HG03135 (cell line): ENCODE measurements at regions not wholly inside any gene's neighbourhood (a gene's known extent, or its start where the extent isn't known, plus 50 kb on each side); places are given as distances from the start of the nearest gene placed in this dataset.

ENCODE experiments used
- ATAC-seq: cut with Tn5 transposase; IDR thresholded peaks from one replicate; pipeline ENCODE4 v1.9.1; 2021; ENCODE audit warnings: mild to moderate bottlenecking, moderate library complexity; ENCODE audit not compliant: unreplicated experiment

- ATAC-seq, result no peak
Measured at GRCh38 chr13:65901723-65902122, 1328.4 kb downstream of the PCDH9 start.

- no peak for ATAC-seq
Measured at GRCh38 chr13:65894049-65894448, 1336.1 kb downstream of the PCDH9 start.

- ATAC-seq, result no peak
Measured at GRCh38 chr13:65892859-65893258, 1337.3 kb downstream of the PCDH9 start.

- no peak for ATAC-seq
Measured at GRCh38 chr13:65889368-65889767, 1340.8 kb downstream of the PCDH9 start.

GRCh38 chr13:65882810-65883209 lies 1347.3 kb downstream of the PCDH9 start:
- ATAC-seq, result no peak

GRCh38 chr13:65881561-65882155 lies 1348.5 kb downstream of the PCDH9 start:
- no peak for ATAC-seq

GRCh38 chr13:65875031-65875430 lies 1355.1 kb downstream of the PCDH9 start:
- no peak for ATAC-seq

- no peak for ATAC-seq
Measured at GRCh38 chr13:65872448-65872847, 1357.7 kb downstream of the PCDH9 start.

- ATAC-seq, result no peak
Measured at GRCh38 chr13:65868884-65869283, 1361.3 kb downstream of the PCDH9 start.

GRCh38 chr13:65868099-65868498 lies 1362.0 kb downstream of the PCDH9 start:
- ATAC-seq, result no peak

GRCh38 chr13:65866138-65866537 lies 1364.0 kb downstream of the PCDH9 start:
- ATAC-seq, result no peak

GRCh38 chr13:65865206-65865605 lies 1364.9 kb downstream of the PCDH9 start:
- ATAC-seq, result no peak

- ATAC-seq, result no peak
Measured at GRCh38 chr13:65864039-65864438, 1366.1 kb downstream of the PCDH9 start.

GRCh38 chr13:65860306-65860705 lies 1369.8 kb downstream of the PCDH9 start:
- ATAC-seq, result no peak

GRCh38 chr13:65857942-65858565 lies 1372.1 kb downstream of the PCDH9 start:
- no peak for ATAC-seq

- no peak for ATAC-seq
Measured at GRCh38 chr13:65856431-65856830, 1373.7 kb downstream of the PCDH9 start.

GRCh38 chr13:65855242-65855805 lies 1374.8 kb downstream of the PCDH9 start:
- no peak for ATAC-seq

GRCh38 chr13:65854431-65854830 lies 1375.7 kb downstream of the PCDH9 start:
- ATAC-seq, result no peak

- no peak for ATAC-seq
Measured at GRCh38 chr13:65844266-65844841, 1385.8 kb downstream of the PCDH9 start.

GRCh38 chr13:65843314-65843731 lies 1386.8 kb downstream of the PCDH9 start:
- no peak for ATAC-seq

GRCh38 chr13:65841156-65841555 lies 1389.0 kb downstream of the PCDH9 start:
- no peak for ATAC-seq

- ATAC-seq, result no peak
Measured at GRCh38 chr13:65836066-65836465, 1394.1 kb downstream of the PCDH9 start.
